ENCODE measurements at regions not wholly inside any gene's neighbourhood (a gene's known extent, or its start where the extent isn't known, plus 50 kb on each side); places are given as distances from the start of the nearest gene placed in this dataset.

- Histone ChIP-seq H3K4me3 (ENCODE audit: low read depth in 2 of 2, low read length in 2 of 2) (no peak overlapping the region), H3K27ac (ENCODE audit: low read length) (no peak overlapping the region), H3K4me1 (ENCODE audit: control insufficient read depth, insufficient read depth, low read length) (no peaks in the 10 kb centered on the region), H3K9me3 (ENCODE audit: control insufficient read depth, insufficient read depth, low read depth, low read length) (no peaks in the 10 kb centered on the region), H3K27me3 (ENCODE audit: control insufficient read depth, insufficient read depth, low read length) (no peaks in the 10 kb centered on the region), H3K36me3 (ENCODE audit: control insufficient read depth, insufficient read depth, low read length) (no peaks in the 10 kb centered on the region)
- intact Hi-C loops (cut with micrococcal nuclease; ENCODE audit: unreplicated experiment) (no loop called here), in situ Hi-C loops (cut with HindIII; ENCODE audit: low pct_unique_long_range_greater_than_20kb, low sequenced_read_pairs) (no loop called here)
- CTCF ChIA-PET = no interaction called here
- ATAC-seq (no peak), DNase-seq (ENCODE audit: low read depth, low spot score) (no peak)
- no TSS peak for BruUV-seq (replicated peaks)
- POLR2A ChIA-PET = interaction anchor here (0.6 kb wide), 1 partner anchor 192 kb away, joined by 3 read pairs; no protein-coding TSS in a partner anchor
- TF ChIP-seq REST (IDR thresholded peaks at IDR 0.05; ENCODE audit: insufficient read depth in 1 of 2, low read depth in 2 of 2, low read length in 1 of 2) (no peak), TCF7L2 (IDR thresholded peaks at IDR 0.05; ENCODE audit: low read depth, low read length) (no peak), CTCF (IDR thresholded peaks at IDR 0.05) (no peak), POLR2AphosphoS5 (IDR thresholded peaks at IDR 0.05; ENCODE audit: low read depth, low read length) (no peak), SIN3A (IDR thresholded peaks at IDR 0.05; ENCODE audit: borderline replicate concordance, insufficient read depth, low read depth, low read length) (no peak)
These were observed 266.2 kb upstream of the CASK start for GRCh38 chrX:42189576-42189975.

GRCh38 chrX:42188730-42189129 is 265.4 kb upstream of the CASK start:
- TF ChIP-seq CTCF (IDR thresholded peaks at IDR 0.05) (no peak), POLR2AphosphoS5 (IDR thresholded peaks at IDR 0.05; ENCODE audit: low read depth, low read length) (no peak), TCF7L2 (IDR thresholded peaks at IDR 0.05; ENCODE audit: low read depth, low read length) (no peak), SIN3A (IDR thresholded peaks at IDR 0.05; ENCODE audit: borderline replicate concordance, insufficient read depth, low read depth, low read length) (no peak), REST (IDR thresholded peaks at IDR 0.05; ENCODE audit: insufficient read depth in 1 of 2, low read depth in 2 of 2, low read length in 1 of 2) (no peak)
- Histone ChIP-seq H3K36me3 (ENCODE audit: control insufficient read depth, insufficient read depth, low read length) (no peaks in the 10 kb centered on the region), H3K4me3 (ENCODE audit: low read depth in 2 of 2, low read length in 2 of 2) (no peak overlapping the region), H3K27ac (ENCODE audit: low read length) (no peak overlapping the region), H3K27me3 (ENCODE audit: control insufficient read depth, insufficient read depth, low read length) (no peaks in the 10 kb centered on the region), H3K9me3 (ENCODE audit: control insufficient read depth, insufficient read depth, low read depth, low read length) (no peaks in the 10 kb centered on the region), H3K4me1 (ENCODE audit: control insufficient read depth, insufficient read depth, low read length) (no peaks in the 10 kb centered on the region)
- BruUV-seq (replicated peaks) = no TSS peak
- CTCF ChIA-PET = no interaction called here
- intact Hi-C loops (cut with micrococcal nuclease; ENCODE audit: unreplicated experiment) (no loop called here), in situ Hi-C loops (cut with HindIII; ENCODE audit: low pct_unique_long_range_greater_than_20kb, low sequenced_read_pairs) (no loop called here)
- POLR2A ChIA-PET = no interaction called here
- no peak for ATAC-seq
- no peak for DNase-seq (ENCODE audit: low read depth, low spot score)

All from Panc1 (cell line).